Heart right ventricle (tissue), 16 donors: ENCODE measurements at regions not wholly inside any gene's neighbourhood (a gene's known extent, or its start where the extent isn't known, plus 50 kb on each side); places are given as distances from the start of the nearest gene placed in this dataset.

Experiments
- ATAC-seq, 8 donors: fragments of 200-7000 bp; cut with Tn5 transposase; one replicate each; pipeline ENCODE4 v1.9.1; 2020; ENCODE audit warnings: mild to moderate bottlenecking in 8 of 8, moderate library complexity in 8 of 8, moderate number of reproducible peaks in 1 of 8
- DNase-seq, 2 donors: peaks; one replicate each; pipeline ENCODE4 v3.0.0-alpha.2; 2020
- H3K27ac ChIP-seq, 10 donors: fragments of 200-600 bp; sonication (generic) in 2 of 10; one replicate each; pipeline versions ENCODE4 v1.5.0 to v1.8.0; 2020 to 2022; ENCODE audit warnings: mild to moderate bottlenecking in 3 of 10
- H3K27me3 ChIP-seq, 7 donors: fragments of 200-600 bp; one replicate each; pipeline ENCODE4 v1.8.0; 2021 to 2022; ENCODE audit warnings: mild to moderate bottlenecking in 2 of 7
- H3K36me3 ChIP-seq, 9 donors: fragments of 200-600 bp; sonication (generic) in 1 of 9; one replicate each; pipeline versions ENCODE4 v1.5.0 to v1.8.0; 2020 to 2022; ENCODE audit warnings: mild to moderate bottlenecking in 2 of 9
- H3K4me1 ChIP-seq, 9 donors: fragments of 200-600 bp; sonication (generic) in 1 of 9; one replicate each; pipeline versions ENCODE4 v1.5.0 to v1.8.0; 2020 to 2022; ENCODE audit warnings: mild to moderate bottlenecking in 4 of 9
- H3K4me3 ChIP-seq, 10 donors: fragments of 200-600 bp; sonication (generic) in 2 of 10; one replicate each; pipeline versions ENCODE4 v1.5.0 to v1.8.0; 2020 to 2022; ENCODE audit warnings: mild to moderate bottlenecking in 7 of 10, moderate library complexity in 2 of 10
- H3K9me3 ChIP-seq, 11 donors: fragments of 200-600 bp in 10 of 11; sonication (generic) in 2 of 11; one replicate each; pipeline versions ENCODE4 v1.5.0 to v1.8.0; 2013 to 2022; ENCODE audit warnings: mild to moderate bottlenecking in 2 of 11, control low read depth in 1 of 11, moderate library complexity in 1 of 11
- CTCF ChIP-seq, 9 donors: fragments of 200-600 bp; sonication (generic) in 2 of 9; IDR thresholded peaks; one replicate each; pipeline versions ENCODE4 v1.5.0 to v1.8.0; 2021 to 2022; ENCODE audit warnings: antibody characterized with exemption in 9 of 9, mild to moderate bottlenecking in 5 of 9, moderate library complexity in 1 of 9
- WGBS, 2 donors: extraction: QIAGEN DNeasy Blood & Tissue Kit; methylation state at CpG; one replicate each; pipeline ENCODE4 v1.1.7; 2013; ENCODE audit warnings: inconsistent platforms in 1 of 2; 5-methylcytosine and 5-hydroxymethylcytosine counted together
- intact Hi-C, 10 donors: fragments of 100-400 bp; cut with DNase I; formaldehyde crosslinking; loops; one replicate each; pipeline versions ENCODE4 v1.11.1 to v1.14.2; 2022
- donor health status: Arrhythmogenic right ventricular cardiomyopathy.
- donor health status: ischemic (EF 13 %, LVEDD 7.1; RV severe dilation, severe dysfunction).
- donor health status: healthy with polysubstance abuse.
- donor health status: DM: no; HTN: yes; CAD: no.
- donor health status: DM: no; HTN: no; CAD: no.
- donor health status: ischemic (EF 25% LVEDD 6.9; RV normal size, moderate dysfunction).
- donor health status: ischemic (EF 25% LVEDD 5.7; RV mildly dilated, moderate dysfunction).
- donor health status: healthy.
- donor health status: DM: yes; HTN: yes; CAD: no.
- donor health status: Ischemic cardiomyopathy.
- donor health status: ischemic (EF 35%, LVEDD 5.7; RV mildly dilated, moderate dysfunction).
- donor health status: nonischemic (EF 11% LVEDD 7.7; RV severe dilation, severe dysfunction).
- donor health status: DM: yes; HTN: yes; CAD: no.
- donor health status: PGD.
- donor health status: ischemic (EF 29% LVEDD 5.4; RV normal size, mild dysfunction).
- donor health status: nonischemic (EF 23%, LVEDD 6.1; RV moderate dilation, normal function).

- Histone ChIP-seq H3K36me3 (no peaks in the 10 kb centered on the region), H3K27ac (peak overlapping the region in 1 of 10 donors; percentile 27), H3K4me3 (no peak overlapping the region), H3K9me3 (peaks cover 0 to 15% (median 0%) of the 10 kb centered on the region in 11 donors), H3K4me1 (peaks cover 0 to 21% (median 5%) of the 10 kb centered on the region in 9 donors), H3K27me3 (no peaks in the 10 kb centered on the region)
- intact Hi-C loops: no loop called here
- ATAC-seq: peak in 3 of 8 donors; percentile 55 to 71 (median 69)
- no peak for TF ChIP-seq CTCF (IDR thresholded peaks at IDR 0.05)
- no peak for DNase-seq
- 61 to 70% methylated on average over 1 of the region's 1 CpG for WGBS, 2 donors
These were observed 199.4 kb downstream of the ZEB2 start for GRCh38 chr2:144320491-144320890.

GRCh38 chr2:144317071-144317738, 202.7 kb downstream of the ZEB2 start:
- Histone ChIP-seq H3K27ac (no peak overlapping the region), H3K36me3 (no peaks in the 10 kb centered on the region), H3K4me3 (no peak overlapping the region), H3K9me3 (peaks cover 0 to 16% (median 0%) of the 10 kb centered on the region in 11 donors), H3K27me3 (no peaks in the 10 kb centered on the region), H3K4me1 (peaks cover 0 to 12% (median 5%) of the 10 kb centered on the region in 9 donors)
- ATAC-seq: no peak
- no peak for TF ChIP-seq CTCF (IDR thresholded peaks at IDR 0.05)
- WGBS, 2 donors: 80 to 92% methylated on average over 2 of the region's 2 CpGs
- no peak for DNase-seq
- intact Hi-C loops: no loop called here

- H3K27me3 ChIP-seq: no peaks in the 10 kb centered on the region
- ATAC-seq (no peak), DNase-seq (no peak)
- no peak overlapping the region for H3K27ac ChIP-seq
- no peaks in the 10 kb centered on the region for H3K36me3 ChIP-seq
- peaks cover 0 to 28% (median 1%) of the 10 kb centered on the region in 11 donors for H3K9me3 ChIP-seq
- no peak overlapping the region for H3K4me3 ChIP-seq
- peaks cover 0 to 3% (median 0%) of the 10 kb centered on the region in 9 donors for H3K4me1 ChIP-seq
- 94% methylated on average over 4 of the region's 4 CpGs for WGBS, 2 donors
- intact Hi-C loops: no loop called here
- no peak for TF ChIP-seq CTCF (IDR thresholded peaks at IDR 0.05)
These were observed 208.9 kb downstream of the ZEB2 start for GRCh38 chr2:144310889-144311608.

GRCh38 chr2:144310484-144310883, 209.4 kb downstream of the ZEB2 start:
- Histone ChIP-seq H3K4me3 (no peak overlapping the region), H3K36me3 (no peaks in the 10 kb centered on the region), H3K9me3 (peaks cover 0 to 33% (median 6%) of the 10 kb centered on the region in 11 donors), H3K27ac (no peak overlapping the region), H3K27me3 (no peaks in the 10 kb centered on the region), H3K4me1 (peaks cover 0 to 4% (median 0%) of the 10 kb centered on the region in 9 donors)
- WGBS, 2 donors: 85 to 86% methylated on average over 2 of the region's 2 CpGs
- ATAC-seq (no peak), DNase-seq (no peak)
- intact Hi-C loops: no loop called here
- no peak for TF ChIP-seq CTCF (IDR thresholded peaks at IDR 0.05)
